ENCODE measurements at regions not wholly inside any gene's neighbourhood (a gene's known extent, or its start where the extent isn't known, plus 50 kb on each side); places are given as distances from the start of the nearest gene placed in this dataset.

DNA sequence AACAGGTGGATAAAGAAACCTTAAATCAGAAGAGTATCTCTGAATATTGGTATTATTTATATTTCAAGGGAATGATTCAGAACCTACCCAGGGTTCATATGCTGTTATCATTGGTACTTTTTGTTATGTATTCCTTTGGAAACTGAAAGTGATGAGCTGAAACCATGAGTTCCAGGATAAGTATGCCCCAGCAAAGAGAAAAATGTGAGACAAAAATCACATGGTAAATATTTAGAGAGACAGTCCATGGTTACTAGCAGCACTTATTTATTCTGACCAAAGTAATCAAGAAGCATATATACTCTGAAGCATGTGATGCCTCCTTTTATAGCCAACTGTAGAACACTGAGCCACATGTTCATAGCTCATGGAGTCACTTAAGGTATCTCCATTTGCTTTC, 277.7 kb downstream of the ARAP2 start:
- TF ChIP-seq, protein P1, sequence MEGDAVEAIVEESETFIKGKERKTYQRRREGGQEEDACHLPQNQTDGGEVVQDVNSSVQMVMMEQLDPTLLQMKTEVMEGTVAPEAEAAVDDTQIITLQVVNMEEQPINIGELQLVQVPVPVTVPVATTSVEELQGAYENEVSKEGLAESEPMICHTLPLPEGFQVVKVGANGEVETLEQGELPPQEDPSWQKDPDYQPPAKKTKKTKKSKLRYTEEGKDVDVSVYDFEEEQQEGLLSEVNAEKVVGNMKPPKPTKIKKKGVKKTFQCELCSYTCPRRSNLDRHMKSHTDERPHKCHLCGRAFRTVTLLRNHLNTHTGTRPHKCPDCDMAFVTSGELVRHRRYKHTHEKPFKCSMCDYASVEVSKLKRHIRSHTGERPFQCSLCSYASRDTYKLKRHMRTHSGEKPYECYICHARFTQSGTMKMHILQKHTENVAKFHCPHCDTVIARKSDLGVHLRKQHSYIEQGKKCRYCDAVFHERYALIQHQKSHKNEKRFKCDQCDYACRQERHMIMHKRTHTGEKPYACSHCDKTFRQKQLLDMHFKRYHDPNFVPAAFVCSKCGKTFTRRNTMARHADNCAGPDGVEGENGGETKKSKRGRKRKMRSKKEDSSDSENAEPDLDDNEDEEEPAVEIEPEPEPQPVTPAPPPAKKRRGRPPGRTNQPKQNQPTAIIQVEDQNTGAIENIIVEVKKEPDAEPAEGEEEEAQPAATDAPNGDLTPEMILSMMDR (IDR thresholded peaks at IDR 0.05): no peak
- TF ChIP-seq EZH2 (IDR thresholded peaks at IDR 0.05): no peak

All from neural progenitor cell (in vitro differentiated cells).